C4-2B (cell line): ENCODE measurements at regions not wholly inside any gene's neighbourhood (a gene's known extent, or its start where the extent isn't known, plus 50 kb on each side); places are given as distances from the start of the nearest gene placed in this dataset.

Experiments used
- ZFX ChIP-seq: fragments of 450-650 bp; IDR thresholded peaks from 2 replicates; pipeline ENCODE4 v1.6.1; 2017
- TF ChIP-seq, protein P1 (sequence below): fragments of 450-650 bp; conservative IDR thresholded peaks from 2 replicates; pipeline ENCODE4 v1.5.1; 2017; ENCODE audit warnings: mild to moderate bottlenecking

DNA sequence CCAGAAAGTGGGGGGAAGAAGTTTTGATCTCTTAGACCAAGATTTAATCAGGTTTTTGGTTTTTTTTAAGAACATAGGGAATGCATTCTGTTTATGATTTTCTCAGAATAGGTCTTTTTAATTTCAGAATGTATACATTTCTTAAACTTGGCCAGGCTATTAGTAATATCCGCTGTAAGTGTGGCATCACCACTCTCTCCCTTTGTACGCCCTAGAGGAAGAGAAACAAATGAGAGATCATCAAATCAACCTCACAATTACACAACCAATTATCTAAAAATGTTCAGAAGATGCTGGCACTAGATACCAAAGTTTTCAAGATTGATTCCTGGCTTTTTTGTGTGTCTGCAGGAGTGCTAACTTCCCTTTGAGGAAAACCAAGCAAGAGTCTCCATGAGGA is 70.0 kb downstream of the KLF6 start:
- TF ChIP-seq, protein P1, sequence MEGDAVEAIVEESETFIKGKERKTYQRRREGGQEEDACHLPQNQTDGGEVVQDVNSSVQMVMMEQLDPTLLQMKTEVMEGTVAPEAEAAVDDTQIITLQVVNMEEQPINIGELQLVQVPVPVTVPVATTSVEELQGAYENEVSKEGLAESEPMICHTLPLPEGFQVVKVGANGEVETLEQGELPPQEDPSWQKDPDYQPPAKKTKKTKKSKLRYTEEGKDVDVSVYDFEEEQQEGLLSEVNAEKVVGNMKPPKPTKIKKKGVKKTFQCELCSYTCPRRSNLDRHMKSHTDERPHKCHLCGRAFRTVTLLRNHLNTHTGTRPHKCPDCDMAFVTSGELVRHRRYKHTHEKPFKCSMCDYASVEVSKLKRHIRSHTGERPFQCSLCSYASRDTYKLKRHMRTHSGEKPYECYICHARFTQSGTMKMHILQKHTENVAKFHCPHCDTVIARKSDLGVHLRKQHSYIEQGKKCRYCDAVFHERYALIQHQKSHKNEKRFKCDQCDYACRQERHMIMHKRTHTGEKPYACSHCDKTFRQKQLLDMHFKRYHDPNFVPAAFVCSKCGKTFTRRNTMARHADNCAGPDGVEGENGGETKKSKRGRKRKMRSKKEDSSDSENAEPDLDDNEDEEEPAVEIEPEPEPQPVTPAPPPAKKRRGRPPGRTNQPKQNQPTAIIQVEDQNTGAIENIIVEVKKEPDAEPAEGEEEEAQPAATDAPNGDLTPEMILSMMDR: no peak
- no peak for TF ChIP-seq ZFX
